A204.1 (cell line): ENCODE measurements at regions not wholly inside any gene's neighbourhood (a gene's known extent, or its start where the extent isn't known, plus 50 kb on each side); places are given as distances from the start of the nearest gene placed in this dataset.

ENCODE experiments used
- FAIRE-seq: peaks from 2 replicates; lab custom pipeline; 2012; peaks lifted over from hg19 to GRCh38; lab: Jason Lieb, UNC

- FAIRE-seq: no peak
These were observed 449.5 kb upstream of the PKDCC start for GRCh38 chr2:41598161-41598894.

GRCh38 chr2:41600460-41600859, 447.4 kb upstream of the PKDCC start:
- no peak for FAIRE-seq

GRCh38 chr2:41602341-41602740, 445.5 kb upstream of the PKDCC start:
- FAIRE-seq: no peak

- FAIRE-seq: no peak
These were observed 442.5 kb upstream of the PKDCC start for GRCh38 chr2:41605311-41605710.

- no peak for FAIRE-seq
These were observed 441.9 kb upstream of the PKDCC start for GRCh38 chr2:41605914-41606313.

- FAIRE-seq: no peak
These were observed 437.2 kb upstream of the PKDCC start for GRCh38 chr2:41610501-41611190.

GRCh38 chr2:41618754-41619153, 429.1 kb upstream of the PKDCC start:
- FAIRE-seq: no peak

GRCh38 chr2:41621095-41621494, 426.7 kb upstream of the PKDCC start:
- no peak for FAIRE-seq

- no peak for FAIRE-seq
These were observed 426.3 kb upstream of the PKDCC start for GRCh38 chr2:41621563-41621962.

GRCh38 chr2:41622301-41622700, 425.5 kb upstream of the PKDCC start:
- no peak for FAIRE-seq

- no peak for FAIRE-seq
These were observed 420.9 kb upstream of the PKDCC start for GRCh38 chr2:41626936-41627335.

- FAIRE-seq: no peak
These were observed 413.1 kb upstream of the PKDCC start for GRCh38 chr2:41634686-41635085.

GRCh38 chr2:41644936-41645335, 402.9 kb upstream of the PKDCC start:
- FAIRE-seq: no peak

GRCh38 chr2:41647468-41648050, 400.3 kb upstream of the PKDCC start:
- no peak for FAIRE-seq

GRCh38 chr2:41657226-41657625, 390.6 kb upstream of the PKDCC start:
- no peak for FAIRE-seq

- no peak for FAIRE-seq
These were observed 388.1 kb upstream of the PKDCC start for GRCh38 chr2:41659758-41660157.

GRCh38 chr2:41662461-41662860, 385.4 kb upstream of the PKDCC start:
- no peak for FAIRE-seq

GRCh38 chr2:41663056-41663455, 384.8 kb upstream of the PKDCC start:
- no peak for FAIRE-seq

- FAIRE-seq: no peak
These were observed 379.3 kb upstream of the PKDCC start for GRCh38 chr2:41668529-41668928.

GRCh38 chr2:41678639-41679038, 369.2 kb upstream of the PKDCC start:
- FAIRE-seq: no peak

- FAIRE-seq: no peak
These were observed 361.7 kb upstream of the PKDCC start for GRCh38 chr2:41686156-41686555.

- FAIRE-seq: no peak
These were observed 356.3 kb upstream of the PKDCC start for GRCh38 chr2:41691561-41691960.

GRCh38 chr2:41694536-41695049, 353.2 kb upstream of the PKDCC start:
- no peak for FAIRE-seq
